Mesenchymal stem cell (in vitro differentiated cells and primary cell): ENCODE measurements at regions not wholly inside any gene's neighbourhood (a gene's known extent, or its start where the extent isn't known, plus 50 kb on each side); places are given as distances from the start of the nearest gene placed in this dataset.

Experiments
- DNase-seq: peaks from one replicate; pipeline ENCODE4 v3.0.0-alpha.2; 2013
- H2AFZ ChIP-seq: one replicate; pipeline ENCODE4 v1.6.1; 2013; ENCODE audit warnings: low read depth, mild to moderate bottlenecking, control low read depth, inconsistent platforms, low read length, moderate library complexity
- H2AK5ac ChIP-seq: 2 replicates; pipeline ENCODE4 v1.6.1; 2013; ENCODE audit warnings: low read length, moderate library complexity, mild to moderate bottlenecking, inconsistent platforms; ENCODE audit not compliant: severe bottlenecking
- H2BK120ac ChIP-seq: one replicate; pipeline ENCODE4 v1.6.1; 2013; ENCODE audit warnings: low read depth, mild to moderate bottlenecking, inconsistent platforms, low read length, moderate library complexity
- H2BK12ac ChIP-seq, 2 experiments: one replicate each; pipeline ENCODE4 v1.6.1; 2013; ENCODE audit warnings: inconsistent platforms in 2 of 2, low read length in 2 of 2, mild to moderate bottlenecking in 2 of 2, moderate library complexity in 2 of 2, control low read depth in 1 of 2
- H2BK15ac ChIP-seq: one replicate; pipeline ENCODE4 v1.6.1; 2013; ENCODE audit warnings: mild to moderate bottlenecking, low read depth, inconsistent platforms; ENCODE audit not compliant: poor library complexity, severe bottlenecking
- H2BK5ac ChIP-seq: 2 replicates; pipeline ENCODE4 v1.6.1; 2013; ENCODE audit warnings: low read depth, mild to moderate bottlenecking, low read length, control low read depth, inconsistent platforms; ENCODE audit not compliant: poor library complexity, severe bottlenecking
- H3K14ac ChIP-seq, 2 experiments: one replicate each; pipeline ENCODE4 v1.6.1; 2013; ENCODE audit warnings: inconsistent platforms in 2 of 2, low read length in 2 of 2, control low read depth in 1 of 2, mild to moderate bottlenecking in 1 of 2, moderate library complexity in 1 of 2
- H3K18ac ChIP-seq, 2 experiments: one replicate each; pipeline ENCODE4 v1.6.1; 2013; ENCODE audit warnings: inconsistent platforms in 2 of 2, low read length in 2 of 2, control low read depth in 1 of 2, low read depth in 1 of 2, mild to moderate bottlenecking in 1 of 2
- H3K23ac ChIP-seq, 2 experiments: one replicate each; pipeline ENCODE4 v1.6.1; 2013; ENCODE audit warnings: inconsistent platforms in 2 of 2, low read length in 2 of 2, mild to moderate bottlenecking in 2 of 2, moderate library complexity in 2 of 2, control low read depth in 1 of 2
- H3K27ac ChIP-seq: 2 replicates; pipeline ENCODE4 v1.5.1; 2013; ENCODE audit warnings: mild to moderate bottlenecking, moderate library complexity, low read length, control low read depth, inconsistent platforms; ENCODE audit not compliant: poor library complexity, severe bottlenecking
- H3K27me3 ChIP-seq, 2 experiments: 2 replicates each; pipeline versions ENCODE4 v1.6.1 to v1.7.0; 2013; ENCODE audit warnings: low read length in 2 of 2, mild to moderate bottlenecking in 2 of 2, moderate library complexity in 2 of 2, control low read depth in 1 of 2, inconsistent platforms in 1 of 2; ENCODE audit not compliant: control insufficient read depth in 1 of 2, insufficient read depth in 1 of 2
- H3K36me3 ChIP-seq, 2 experiments: 2 replicates each; pipeline versions ENCODE4 v1.6.1 to v1.7.0; 2013; ENCODE audit warnings: low read length in 2 of 2, control low read depth in 1 of 2, inconsistent platforms in 1 of 2, low read depth in 1 of 2, mild to moderate bottlenecking in 1 of 2; ENCODE audit not compliant: insufficient read depth in 2 of 2, control insufficient read depth in 1 of 2
- H3K4ac ChIP-seq, 2 experiments: one replicate each; pipeline ENCODE4 v1.6.1; 2013; ENCODE audit warnings: inconsistent platforms in 2 of 2, low read length in 2 of 2, mild to moderate bottlenecking in 2 of 2, moderate library complexity in 2 of 2, control low read depth in 1 of 2, low read depth in 1 of 2
- H3K4me1 ChIP-seq: 2 replicates; pipeline ENCODE4 v1.6.1; 2013; ENCODE audit warnings: low read depth, low read length, control low read depth; ENCODE audit not compliant: control insufficient read depth, insufficient read depth
- H3K4me2 ChIP-seq: 2 replicates; pipeline ENCODE4 v1.6.1; 2013; ENCODE audit warnings: low read length, mild to moderate bottlenecking, inconsistent platforms; ENCODE audit not compliant: poor library complexity, severe bottlenecking
- H3K4me3 ChIP-seq, 2 experiments: 2 replicates each; pipeline versions ENCODE4 v1.5.1 to v1.7.0; 2013; ENCODE audit warnings: low read length in 2 of 2, mild to moderate bottlenecking in 2 of 2, control low read depth in 1 of 2, low read depth in 1 of 2; ENCODE audit not compliant: insufficient read depth in 1 of 2
- H3K79me1 ChIP-seq: replicated peaks from 2 replicates; pipeline ENCODE4 v1.6.1; 2013; ENCODE audit warnings: mild to moderate bottlenecking, control low read depth, low read length, inconsistent platforms; ENCODE audit not compliant: poor library complexity, severe bottlenecking
- H3K9ac ChIP-seq: 2 replicates; pipeline ENCODE4 v1.7.0; 2013; ENCODE audit warnings: mild to moderate bottlenecking, low read length, moderate library complexity
- H3K9me3 ChIP-seq: 2 replicates; pipeline ENCODE4 v1.7.0; 2013; ENCODE audit warnings: mild to moderate bottlenecking, low read length; ENCODE audit not compliant: control insufficient read depth
- H4K8ac ChIP-seq: one replicate; pipeline ENCODE4 v1.6.1; 2013; ENCODE audit warnings: inconsistent platforms, mild to moderate bottlenecking, low read length, moderate library complexity
- H4K91ac ChIP-seq: one replicate; pipeline ENCODE4 v1.6.1; 2013; ENCODE audit warnings: mild to moderate bottlenecking, low read length, inconsistent platforms
- WGBS: methylation state at CpG from one replicate; pipeline ENCODE4 v1.1.7; 2013; ENCODE audit warnings: mixed read lengths; 5-methylcytosine and 5-hydroxymethylcytosine counted together

- Histone ChIP-seq H2BK120ac (no peak overlapping the region), H3K27me3 (no peaks in the 10 kb centered on the region), H3K4ac (no peak overlapping the region), H3K79me1 (no peaks in the 10 kb centered on the region), H3K4me3 (no peak overlapping the region), H3K27ac (no peak overlapping the region), H3K9me3 (no peaks in the 10 kb centered on the region), H3K9ac (no peak overlapping the region), H3K4me1 (no peaks in the 10 kb centered on the region), H2BK12ac (no peak overlapping the region), H3K4me2 (no peak overlapping the region), H2AK5ac (no peak overlapping the region), H3K36me3 (no peaks in the 10 kb centered on the region), H3K18ac (no peak overlapping the region), H4K8ac (no peak overlapping the region), H2BK5ac (no peak overlapping the region), H4K91ac (no peak overlapping the region), H3K23ac (no peak overlapping the region), H2BK15ac (no peak overlapping the region), H2AFZ (no peak overlapping the region), H3K14ac (no peak overlapping the region)
- DNase-seq = no peak
Measured at GRCh38 chr2:80778704-80779103, 474.2 kb upstream of the LRRTM1 start.

GRCh38 chr2:80748592-80748991, 444.0 kb upstream of the LRRTM1 start:
- H3K14ac ChIP-seq = no peak overlapping the region
- H2AFZ ChIP-seq = no peak overlapping the region
- no peaks in the 10 kb centered on the region for H3K79me1 ChIP-seq
- H2BK12ac ChIP-seq = no peak overlapping the region
- no peak overlapping the region for H3K4me2 ChIP-seq
- DNase-seq = no peak
- H3K4me3 ChIP-seq = no peak overlapping the region
- no peak overlapping the region for H2BK120ac ChIP-seq
- no peak overlapping the region for H2BK15ac ChIP-seq
- H3K36me3 ChIP-seq = no peaks in the 10 kb centered on the region
- no peak overlapping the region for H3K4ac ChIP-seq
- H3K27ac ChIP-seq = no peak overlapping the region
- H3K9me3 ChIP-seq = no peaks in the 10 kb centered on the region
- H4K8ac ChIP-seq = no peak overlapping the region
- no peak overlapping the region for H2AK5ac ChIP-seq
- no peak overlapping the region for H3K9ac ChIP-seq
- H3K18ac ChIP-seq = no peak overlapping the region
- H4K91ac ChIP-seq = no peak overlapping the region
- H3K23ac ChIP-seq = no peak overlapping the region
- no peaks in the 10 kb centered on the region for H3K4me1 ChIP-seq
- no peaks in the 10 kb centered on the region for H3K27me3 ChIP-seq
- H2BK5ac ChIP-seq = no peak overlapping the region

- no peaks in the 10 kb centered on the region for H3K4me1 ChIP-seq
- no peak overlapping the region for H3K4me3 ChIP-seq
- H2BK15ac ChIP-seq = no peak overlapping the region
- no peak overlapping the region for H3K4ac ChIP-seq
- no peak overlapping the region for H2BK120ac ChIP-seq
- H2BK12ac ChIP-seq = no peak overlapping the region
- no peak overlapping the region for H2AK5ac ChIP-seq
- no peak overlapping the region for H4K8ac ChIP-seq
- no peak for DNase-seq
- no peak overlapping the region for H3K9ac ChIP-seq
- H3K14ac ChIP-seq = no peak overlapping the region
- no peaks in the 10 kb centered on the region for H3K36me3 ChIP-seq
- H3K79me1 ChIP-seq = no peaks in the 10 kb centered on the region
- H3K4me2 ChIP-seq = no peak overlapping the region
- no peak overlapping the region for H3K23ac ChIP-seq
- H3K27ac ChIP-seq = no peak overlapping the region
- H2BK5ac ChIP-seq = no peak overlapping the region
- H2AFZ ChIP-seq = no peak overlapping the region
- peak overlapping the region in 1 of 2 experiments; percentile 7 for H3K18ac ChIP-seq
- H3K9me3 ChIP-seq = no peaks in the 10 kb centered on the region
- no peaks in the 10 kb centered on the region for H3K27me3 ChIP-seq
- WGBS = 78% methylated on average over 2 of the region's 3 CpGs
- no peak overlapping the region for H4K91ac ChIP-seq
Measured at GRCh38 chr2:80737047-80737446, 432.5 kb upstream of the LRRTM1 start.

- Histone ChIP-seq H3K18ac (no peak overlapping the region), H3K4ac (no peak overlapping the region), H3K9ac (no peak overlapping the region), H4K8ac (no peak overlapping the region), H3K79me1 (no peaks in the 10 kb centered on the region), H2AFZ (no peak overlapping the region), H3K23ac (no peak overlapping the region), H3K14ac (no peak overlapping the region), H3K4me3 (no peak overlapping the region), H3K27me3 (no peaks in the 10 kb centered on the region), H2AK5ac (no peak overlapping the region), H2BK12ac (no peak overlapping the region), H2BK15ac (no peak overlapping the region), H3K4me2 (no peak overlapping the region), H2BK5ac (no peak overlapping the region), H3K27ac (no peak overlapping the region), H3K9me3 (peaks cover 11% of the 10 kb centered on the region), H3K36me3 (no peaks in the 10 kb centered on the region), H3K4me1 (no peaks in the 10 kb centered on the region), H4K91ac (no peak overlapping the region), H2BK120ac (no peak overlapping the region)
- DNase-seq = no peak
- WGBS = 55% methylated on average over 1 of the region's 1 CpG
Measured at GRCh38 chr2:80725001-80725400, 420.4 kb upstream of the LRRTM1 start.
